HEK293T (cell line): ENCODE measurements at regions not wholly inside any gene's neighbourhood (a gene's known extent, or its start where the extent isn't known, plus 50 kb on each side); places are given as distances from the start of the nearest gene placed in this dataset.

ENCODE experiments used
- BHLHE40 ChIP-seq: fragments of 450-650 bp; IDR thresholded peaks from 2 replicates; pipeline ENCODE4 v1.6.1; 2016; ENCODE audit warnings: mild to moderate bottlenecking, moderate library complexity, borderline replicate concordance
- FOXK2 ChIP-seq: fragments of 450-650 bp; IDR thresholded peaks from 2 replicates; pipeline ENCODE4 v1.6.1; 2016; ENCODE audit warnings: mild to moderate bottlenecking
- HDGF ChIP-seq: fragments of 450-650 bp; IDR thresholded peaks from 2 replicates; pipeline ENCODE4 v1.6.1; 2017; ENCODE audit warnings: antibody characterized with exemption, borderline replicate concordance
- LEF1 ChIP-seq: fragments of 450-650 bp; IDR thresholded peaks from 2 replicates; pipeline ENCODE4 v1.6.1; 2017; ENCODE audit warnings: mild to moderate bottlenecking, borderline replicate concordance
- PKNOX1 ChIP-seq: fragments of 450-650 bp; IDR thresholded peaks from 2 replicates; pipeline ENCODE4 v1.6.1; 2016
- SP1 ChIP-seq: fragments of 450-650 bp; IDR thresholded peaks from 2 replicates; pipeline ENCODE4 v1.6.1; 2017
- SUZ12 ChIP-seq: fragments of 450-650 bp; IDR thresholded peaks from 2 replicates; pipeline ENCODE4 v1.6.1; 2016; ENCODE audit warnings: mild to moderate bottlenecking
- ZNF384 ChIP-seq: fragments of 450-650 bp; IDR thresholded peaks from 2 replicates; pipeline ENCODE4 v1.6.1; 2016

GRCh38 chr15:47340571-47340920 lies 376.8 kb upstream of the SEMA6D start:
- TF ChIP-seq BHLHE40, result no peak
- no peak for TF ChIP-seq SP1
- no peak for TF ChIP-seq SUZ12
- no peak for TF ChIP-seq PKNOX1
- TF ChIP-seq LEF1, result no peak
- TF ChIP-seq FOXK2, result no peak
- no peak for TF ChIP-seq HDGF
- no peak for TF ChIP-seq ZNF384
